ENCODE measurements at regions not wholly inside any gene's neighbourhood (a gene's known extent, or its start where the extent isn't known, plus 50 kb on each side); places are given as distances from the start of the nearest gene placed in this dataset.

DNA sequence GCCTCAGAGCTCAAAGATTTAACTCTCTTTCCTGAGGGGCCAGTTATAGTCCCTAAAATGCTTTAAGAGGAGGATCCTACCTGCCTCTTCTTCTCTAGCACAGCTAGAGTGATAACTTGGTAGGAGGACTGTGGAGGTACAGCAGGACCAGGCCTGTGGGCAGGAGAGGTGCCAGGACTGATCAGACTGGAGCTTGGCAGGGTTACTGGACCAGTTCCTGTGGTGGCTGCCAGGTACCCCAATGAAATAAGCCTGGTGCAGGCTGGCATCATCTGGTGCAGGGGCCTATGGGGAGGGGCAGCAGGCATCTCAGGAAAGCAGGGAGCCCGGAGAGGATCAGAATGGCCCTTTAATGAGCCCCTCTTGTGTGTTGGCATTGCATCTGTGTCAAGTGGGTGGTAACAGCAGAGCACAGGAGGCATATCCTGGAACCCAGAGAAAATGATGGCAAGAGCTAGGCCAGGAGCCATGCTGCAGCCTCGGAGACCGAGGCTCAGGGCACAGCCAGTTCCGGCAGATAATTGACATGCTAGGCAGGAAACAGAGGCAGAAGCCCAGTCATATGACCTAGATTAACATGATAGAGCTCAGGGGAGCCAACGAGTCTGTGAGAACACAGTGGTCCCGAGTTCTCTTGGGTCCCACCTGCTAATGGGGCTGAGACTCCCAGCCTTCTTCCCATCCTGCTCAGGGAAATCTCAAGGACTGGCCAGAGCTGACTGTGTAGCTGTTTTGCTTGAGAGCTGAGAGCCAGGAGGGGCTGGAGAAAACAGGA is 187.5 kb upstream of the ZBED5 start:
- DNase-seq (ENCODE audit: low read depth): no peak

DNA sequence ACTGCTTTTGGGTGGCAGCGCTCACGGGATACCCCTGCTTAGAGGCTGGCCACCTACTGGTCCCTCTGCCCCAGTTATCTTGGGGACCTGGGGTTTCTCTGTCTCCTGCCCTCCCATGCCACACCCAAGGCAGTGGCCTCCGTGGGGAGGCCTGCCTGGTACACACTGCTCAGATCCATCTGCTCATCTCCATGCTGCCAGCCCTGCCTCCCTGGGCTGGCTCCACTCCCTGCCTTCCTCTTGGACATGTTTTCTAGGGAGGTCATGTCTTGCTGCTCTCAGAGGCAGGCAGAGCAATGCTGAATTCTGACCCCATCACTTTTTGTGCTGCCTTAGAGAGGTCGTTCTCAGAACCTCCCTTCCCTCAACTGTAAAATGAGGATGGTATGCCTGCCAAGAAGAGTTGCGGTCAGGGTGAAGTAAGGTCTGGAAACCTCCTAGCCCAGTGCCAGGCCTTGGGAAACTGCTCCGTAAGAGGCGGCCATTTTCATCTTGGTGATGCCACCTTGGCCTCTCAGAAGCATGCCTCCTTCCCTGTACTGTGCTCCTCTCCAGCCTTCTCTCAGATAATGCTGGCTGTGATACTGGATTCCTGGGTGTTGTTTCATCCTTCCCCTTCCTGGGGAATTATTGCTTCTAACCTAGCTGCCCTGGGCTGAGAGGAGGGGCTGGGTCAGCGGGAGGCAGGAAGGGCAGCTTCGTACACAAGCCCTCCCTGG is 186.4 kb upstream of the ZBED5 start:
- DNase-seq (ENCODE audit: low read depth): no peak

DNA sequence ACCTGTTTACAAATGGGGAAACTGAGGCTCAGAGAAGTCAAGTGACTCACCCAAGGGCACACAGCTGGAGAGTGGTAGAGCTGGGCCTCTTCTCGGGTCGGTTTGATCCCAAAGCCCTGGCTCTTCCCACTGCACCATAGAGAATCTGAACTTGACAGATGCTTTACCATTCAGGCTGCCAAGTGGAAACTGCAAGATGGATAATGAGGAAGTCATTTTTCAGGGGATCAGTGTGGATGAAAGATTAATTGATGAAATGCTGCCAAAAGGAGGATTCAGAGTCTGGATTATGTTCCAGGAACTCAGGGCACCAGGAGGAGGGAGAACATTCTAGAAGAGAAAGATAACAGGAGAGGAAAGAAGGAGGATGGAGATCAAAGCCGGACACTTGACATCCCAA is 185.9 kb upstream of the ZBED5 start:
- DNase-seq (ENCODE audit: low read depth): no peak

DNA sequence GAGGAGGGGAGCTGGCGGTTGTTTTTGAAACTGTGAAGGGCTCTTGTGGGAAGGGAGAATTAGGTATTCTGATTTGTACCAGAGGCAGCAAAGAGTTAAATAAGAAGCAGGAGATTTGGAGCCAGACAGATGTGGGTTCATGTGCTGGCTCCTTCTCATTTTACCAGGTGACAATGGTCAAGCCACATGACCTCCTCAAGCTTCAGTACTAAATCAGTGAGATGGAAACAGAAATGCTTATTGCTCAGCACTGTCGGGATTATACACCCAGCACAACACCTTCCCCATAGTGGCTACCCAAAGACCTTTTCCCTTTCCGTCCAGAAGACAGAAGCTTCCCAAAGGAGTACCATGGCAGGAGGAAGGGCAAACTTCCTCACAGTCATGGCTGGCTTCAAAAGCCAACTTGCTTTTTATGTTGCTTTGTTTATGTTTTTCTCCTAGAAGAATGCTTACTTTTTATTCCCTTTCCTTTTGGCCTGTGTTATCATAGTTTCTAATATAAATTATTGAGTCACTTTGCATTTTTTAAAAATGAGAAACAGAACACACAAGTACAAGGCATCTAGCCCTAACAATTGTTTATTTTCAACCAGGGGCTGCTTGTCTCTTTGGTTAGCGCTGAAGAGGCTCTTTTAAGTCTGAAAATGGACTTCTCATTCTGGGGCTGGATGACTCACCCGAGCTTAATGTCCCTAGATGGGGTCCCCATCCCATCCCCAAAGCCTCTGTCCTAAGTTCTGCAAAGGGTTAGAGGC is 181.5 kb upstream of the ZBED5 start:
- no peak for DNase-seq (ENCODE audit: low read depth)

DNA sequence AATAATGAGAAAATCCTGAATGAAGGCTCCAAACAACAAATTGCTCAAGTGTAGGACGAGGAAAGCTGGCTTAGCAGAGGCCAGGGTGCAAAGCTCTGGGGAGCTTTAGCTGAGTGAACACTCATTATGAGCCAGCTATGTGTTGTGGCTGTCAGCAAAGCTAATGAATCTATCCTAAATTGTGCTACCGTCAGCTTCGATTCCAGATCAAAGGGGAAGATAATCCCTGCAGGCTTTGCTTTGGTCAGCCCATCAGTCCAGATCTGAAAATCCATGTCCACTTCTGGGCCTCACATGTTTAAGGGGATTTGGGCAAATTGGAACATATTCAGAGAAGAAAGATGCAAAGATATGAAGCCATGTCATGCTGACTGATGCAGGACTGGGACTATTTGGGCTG is 180.9 kb upstream of the ZBED5 start:
- no peak for DNase-seq (ENCODE audit: low read depth)

DNA sequence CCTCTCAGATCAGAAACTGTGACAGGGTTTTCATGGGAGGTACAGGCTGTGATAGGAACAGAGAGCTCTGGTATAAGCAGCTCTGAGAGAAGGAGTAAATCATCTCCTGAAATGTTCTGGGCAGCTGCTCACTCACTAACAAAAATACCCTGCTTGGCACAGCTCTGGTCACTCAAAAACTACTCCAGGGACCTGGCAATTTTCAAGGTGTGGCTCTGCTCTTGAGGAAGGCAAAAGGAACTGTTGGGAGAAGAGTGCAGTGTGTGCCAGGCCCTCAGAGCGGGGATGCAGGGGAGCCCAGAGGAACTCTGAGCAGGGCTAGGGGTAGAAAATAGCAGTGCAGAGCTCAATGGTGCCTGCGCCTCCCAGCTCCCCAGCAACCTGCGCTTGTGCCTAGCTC is 180.5 kb upstream of the ZBED5 start:
- DNase-seq (ENCODE audit: low read depth): peak; percentile 30

DNA sequence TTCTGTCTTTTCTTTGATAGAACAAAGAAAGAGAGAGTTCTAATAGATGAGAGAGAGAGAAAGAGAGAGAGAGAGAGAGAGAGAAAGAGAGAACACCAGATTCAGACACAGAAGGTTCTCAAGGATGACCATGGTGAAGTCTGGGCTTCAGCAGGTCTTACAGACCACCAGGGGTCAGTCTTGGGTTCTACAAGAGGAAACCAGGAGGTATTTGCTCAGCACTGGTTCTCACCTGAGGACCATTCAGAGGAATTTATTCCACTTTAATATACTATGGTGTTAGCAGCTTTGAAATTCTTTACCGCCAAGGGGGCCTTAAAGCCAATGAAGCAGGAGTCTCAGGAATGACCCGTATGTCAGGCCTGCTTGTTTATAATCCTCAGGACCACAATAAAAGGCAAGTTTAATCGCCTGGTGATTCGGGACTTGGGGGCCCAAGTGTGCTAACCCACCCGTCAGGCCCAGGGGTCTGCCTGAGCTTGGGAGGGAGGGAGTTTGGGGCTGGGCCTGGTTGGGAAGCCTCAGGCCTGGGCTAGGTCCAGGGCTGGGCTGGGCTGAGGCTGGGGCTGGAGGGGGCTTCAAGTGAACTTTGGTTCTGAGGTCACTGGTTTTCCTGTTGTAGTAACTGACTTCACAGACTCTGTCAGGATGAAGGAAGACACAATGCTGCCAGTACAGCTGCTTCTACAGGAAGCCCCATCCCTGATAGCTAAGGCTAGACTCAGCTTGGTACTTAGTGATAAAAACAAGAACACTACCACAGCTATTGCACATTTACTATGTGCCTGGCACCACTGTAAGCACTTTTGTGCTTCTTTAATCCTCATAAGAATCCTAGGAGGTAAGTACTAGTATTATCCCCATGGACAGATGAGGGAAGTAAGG is 179.2 kb upstream of the ZBED5 start:
- DNase-seq (ENCODE audit: low read depth): peak; percentile 67

DNA sequence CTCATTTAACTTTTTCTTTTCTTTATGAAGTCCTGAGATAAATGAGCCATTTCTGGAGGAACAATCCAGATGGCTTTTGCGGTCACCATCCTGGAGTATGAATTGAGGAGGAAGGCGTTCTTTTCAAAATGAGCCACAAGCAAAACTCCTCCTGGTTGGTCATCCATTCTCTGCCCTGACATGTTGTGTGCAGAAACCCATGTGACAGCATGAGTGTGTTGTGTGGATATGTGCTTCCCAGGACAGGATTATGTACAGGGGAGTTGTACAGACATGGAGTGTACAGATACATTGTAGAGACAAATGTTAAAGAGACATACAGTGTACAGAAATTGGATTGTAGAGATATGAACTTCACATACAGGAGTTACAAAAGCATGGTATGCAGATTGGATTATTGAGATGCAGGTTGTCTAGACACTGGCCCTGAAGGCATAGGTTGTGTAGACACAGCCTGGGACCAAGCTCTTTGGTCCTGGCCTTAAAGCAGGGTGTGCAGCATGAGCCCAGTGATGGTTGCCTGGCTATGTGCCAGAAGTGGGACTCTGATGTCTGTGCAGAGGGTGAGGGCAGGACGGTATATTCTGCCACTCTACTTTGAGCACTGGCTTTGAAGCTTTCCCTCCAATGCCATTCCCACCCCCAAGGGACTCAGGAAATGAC is 178.5 kb upstream of the ZBED5 start:
- no peak for DNase-seq (ENCODE audit: low read depth)

DNA sequence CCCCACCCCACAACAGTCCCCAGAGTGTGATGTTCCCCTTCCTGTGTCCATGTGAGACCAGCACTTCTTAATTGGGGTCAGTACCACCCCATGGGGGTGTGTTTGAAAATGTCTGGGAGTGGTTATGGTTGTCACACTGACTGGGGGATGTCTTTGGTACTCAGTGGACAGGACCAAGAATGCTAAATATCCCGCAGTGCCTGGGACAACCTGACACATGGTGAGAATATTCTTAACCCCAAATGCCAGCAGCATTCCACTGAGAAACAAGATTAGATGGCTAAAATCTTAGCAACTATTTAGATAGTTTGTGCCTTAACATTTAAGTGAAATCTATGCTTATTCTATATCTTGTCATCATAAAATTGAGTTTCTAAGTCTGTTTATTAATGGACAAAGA is 177.5 kb upstream of the ZBED5 start:
- peak; percentile 46 for DNase-seq (ENCODE audit: low read depth)

DNA sequence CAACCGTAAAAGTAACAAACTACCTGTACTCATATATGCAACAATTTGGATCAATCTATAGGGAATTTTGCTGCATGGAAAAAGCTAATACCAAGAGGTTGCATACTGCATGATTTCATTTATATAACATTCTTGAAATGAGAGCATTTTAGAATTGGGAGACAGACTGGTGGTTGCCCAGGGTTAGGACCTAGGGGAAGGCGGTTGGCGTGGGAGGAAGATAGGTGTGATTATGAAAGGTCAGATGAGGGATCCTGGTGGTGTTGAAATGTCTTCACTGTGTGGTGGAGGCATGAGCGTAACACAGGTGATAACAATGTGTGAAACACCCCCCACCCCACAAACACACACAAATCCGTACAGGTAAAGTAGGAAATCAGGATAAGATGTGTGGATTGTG is 176.6 kb upstream of the ZBED5 start:
- DNase-seq (ENCODE audit: low read depth): no peak

DNA sequence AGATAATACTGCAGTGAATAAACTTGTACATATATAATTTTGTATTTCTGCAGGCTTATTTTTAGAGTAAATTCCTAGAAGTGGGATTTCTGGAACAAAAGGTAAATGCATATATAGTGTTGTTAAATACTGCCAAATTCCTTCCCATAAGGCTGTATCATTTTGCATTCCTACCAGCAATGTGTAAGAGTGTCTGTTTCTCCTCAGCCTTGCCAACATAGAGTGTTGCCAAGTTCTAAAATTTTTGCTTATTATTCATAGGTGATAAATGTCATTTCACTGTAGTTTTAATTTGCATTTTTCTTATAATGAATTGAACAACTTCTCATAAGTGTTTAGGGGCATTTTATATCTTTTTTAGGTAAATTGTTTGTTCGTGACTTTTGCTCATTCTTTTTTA is 174.2 kb upstream of the ZBED5 start:
- no peak for DNase-seq (ENCODE audit: low read depth)

DNA sequence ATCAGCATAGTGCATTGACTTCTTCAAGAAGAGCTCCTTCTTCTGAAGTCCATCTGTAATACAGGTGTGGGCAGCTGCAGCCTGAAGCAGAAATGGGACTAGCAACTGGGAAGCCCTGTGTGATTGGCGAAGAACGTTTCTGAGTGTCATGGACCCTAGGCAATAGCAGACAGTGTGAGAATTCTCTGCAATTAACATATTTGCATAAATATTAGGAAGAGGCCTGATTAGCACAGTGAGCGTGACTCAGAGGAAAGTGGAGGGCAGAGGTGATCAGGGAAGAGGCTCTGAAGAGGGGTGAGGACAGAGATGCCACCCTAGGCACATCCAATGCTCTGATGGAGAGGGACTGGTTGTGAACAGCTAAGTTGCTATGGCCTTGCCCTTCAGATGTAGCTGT is 171.2 kb upstream of the ZBED5 start:
- DNase-seq (ENCODE audit: low read depth): no peak

DNA sequence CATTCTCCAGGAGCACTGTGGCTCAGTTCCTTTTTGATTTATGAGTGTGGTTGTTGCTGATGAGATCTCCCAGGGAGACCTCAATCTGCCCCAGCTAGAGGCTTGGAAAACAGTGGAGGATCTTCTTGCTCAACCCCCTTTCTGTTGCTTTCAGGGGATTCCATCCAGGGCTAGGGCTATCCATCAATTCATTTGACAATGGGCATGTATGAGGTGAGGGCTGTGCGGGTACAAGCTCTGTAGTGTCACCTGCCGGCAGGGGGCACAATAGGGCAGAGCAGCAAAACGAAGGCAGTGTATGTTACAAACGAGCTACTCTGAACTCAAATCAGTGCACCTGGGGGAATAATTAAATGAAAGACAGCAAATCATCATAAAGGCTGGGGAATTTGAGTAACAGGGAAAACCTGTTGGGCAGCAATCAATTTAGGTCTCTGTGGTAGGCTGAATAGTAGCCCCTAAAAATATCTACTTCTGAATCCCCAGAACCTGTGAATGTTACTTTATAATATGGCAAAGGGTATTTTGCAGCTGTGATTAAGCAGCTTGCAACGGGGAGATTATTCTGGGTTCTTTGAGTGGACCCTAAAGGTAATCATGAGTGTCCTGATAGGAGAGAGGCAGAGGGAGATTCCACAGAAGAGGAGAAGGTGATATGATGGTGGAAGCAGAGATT is 170.3 kb upstream of the ZBED5 start:
- DNase-seq (ENCODE audit: low read depth): peak; percentile 64

DNA sequence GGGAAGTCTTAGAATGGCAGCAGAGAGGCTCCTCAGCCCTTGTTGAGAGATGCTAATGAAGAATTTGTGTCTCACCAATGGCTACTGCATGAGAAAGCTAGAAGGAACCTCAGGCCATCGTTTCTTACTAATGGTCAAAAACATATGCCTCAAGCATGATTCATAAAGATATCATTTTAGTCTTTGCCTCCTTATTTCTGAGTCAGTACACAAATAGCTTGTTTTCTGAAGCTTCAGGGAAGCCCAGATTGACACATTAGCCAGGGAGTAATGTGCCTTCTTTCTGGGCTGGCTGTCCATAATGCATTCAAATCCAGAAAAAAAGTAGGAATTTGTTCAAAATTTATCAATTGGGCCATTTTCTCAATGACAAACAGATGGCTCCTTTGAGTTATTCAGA is 169.4 kb upstream of the ZBED5 start:
- peak; percentile 31 for DNase-seq (ENCODE audit: low read depth)

DNA sequence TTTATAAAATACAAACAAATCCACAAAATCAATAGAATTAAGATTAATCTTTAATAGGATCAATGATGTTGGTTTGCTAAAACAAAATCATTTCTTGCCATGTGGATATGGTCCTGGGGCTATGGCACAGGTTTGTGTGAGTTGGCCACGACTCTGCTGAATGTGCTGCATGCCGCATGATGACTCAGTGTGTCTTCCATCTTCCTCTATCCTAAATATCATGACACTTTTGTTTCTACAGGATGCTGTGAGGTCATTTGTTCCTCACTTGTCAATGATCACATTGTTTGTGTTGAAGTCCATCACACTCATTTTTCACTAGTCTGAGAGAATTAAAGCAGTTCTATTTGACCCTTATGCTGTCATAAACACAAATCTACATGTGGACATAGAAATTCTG is 167.2 kb upstream of the ZBED5 start:
- no peak for DNase-seq (ENCODE audit: low read depth)

DNA sequence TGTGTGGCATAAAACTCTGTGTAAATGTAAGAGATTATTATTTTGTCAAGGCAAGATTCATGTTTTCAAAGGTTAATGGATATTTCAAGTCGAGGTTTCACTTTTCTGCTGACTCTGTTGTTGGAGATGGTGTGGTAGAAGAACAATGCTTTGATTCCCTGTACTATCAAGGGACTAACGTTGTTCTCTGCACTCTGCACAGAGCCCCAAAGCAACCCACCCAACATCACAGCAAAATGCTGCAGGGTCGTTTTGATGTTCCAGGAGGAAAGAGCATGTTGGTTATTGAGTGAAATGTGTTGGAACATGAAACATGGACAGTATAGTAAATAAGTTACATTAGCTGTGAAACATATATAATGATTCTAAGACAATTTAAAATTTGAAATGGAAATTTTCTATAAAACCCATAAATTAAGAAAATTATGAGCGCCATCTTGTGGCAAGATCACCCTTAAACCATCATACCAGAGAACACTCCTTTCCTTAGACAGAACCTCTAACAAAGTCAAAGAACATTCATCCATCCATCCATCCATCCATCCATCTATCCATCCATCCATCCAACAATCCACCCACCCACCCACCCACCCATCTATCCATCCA is 164.4 kb upstream of the ZBED5 start:
- DNase-seq (ENCODE audit: low read depth): peak; percentile 31

DNA sequence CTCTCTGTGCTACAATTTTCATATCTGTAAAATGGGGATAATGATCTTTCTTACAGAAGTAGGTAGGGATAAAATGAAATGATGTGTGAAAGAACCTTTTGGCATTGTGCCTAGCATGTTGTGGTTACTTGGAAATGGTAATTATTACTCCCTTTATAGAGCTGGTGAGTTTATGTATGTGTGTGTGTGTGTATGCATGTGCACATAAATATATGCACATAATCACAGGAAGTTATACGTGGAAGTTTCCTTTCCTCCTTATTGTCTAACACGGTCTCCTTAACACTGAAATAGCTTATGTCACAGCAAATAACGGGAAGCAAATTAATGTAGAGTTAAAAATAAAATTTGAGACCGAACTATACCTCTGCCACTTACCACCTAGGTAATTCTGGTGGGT is 163.7 kb upstream of the ZBED5 start:
- no peak for DNase-seq (ENCODE audit: low read depth)

DNA sequence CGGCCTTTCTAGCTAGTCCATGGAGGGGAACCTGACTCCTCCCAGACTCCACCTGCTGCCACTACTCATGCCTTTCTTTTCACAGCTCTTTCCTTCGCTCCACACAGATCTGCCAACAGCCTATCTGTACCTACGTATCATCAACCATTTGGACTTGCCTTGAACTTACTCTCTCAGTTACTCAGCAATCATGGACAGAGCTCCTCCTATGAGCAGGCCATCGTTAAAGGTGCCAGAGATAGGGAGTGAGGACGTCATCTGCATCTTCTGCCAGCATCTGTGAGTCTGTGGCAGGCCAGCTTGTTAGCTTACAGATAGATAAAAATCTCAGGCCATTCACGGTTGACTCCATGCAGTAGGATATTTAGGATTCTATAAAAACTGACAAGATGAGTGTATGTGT is 162.9 kb upstream of the ZBED5 start:
- DNase-seq (ENCODE audit: low read depth): peak; percentile 16

DNA sequence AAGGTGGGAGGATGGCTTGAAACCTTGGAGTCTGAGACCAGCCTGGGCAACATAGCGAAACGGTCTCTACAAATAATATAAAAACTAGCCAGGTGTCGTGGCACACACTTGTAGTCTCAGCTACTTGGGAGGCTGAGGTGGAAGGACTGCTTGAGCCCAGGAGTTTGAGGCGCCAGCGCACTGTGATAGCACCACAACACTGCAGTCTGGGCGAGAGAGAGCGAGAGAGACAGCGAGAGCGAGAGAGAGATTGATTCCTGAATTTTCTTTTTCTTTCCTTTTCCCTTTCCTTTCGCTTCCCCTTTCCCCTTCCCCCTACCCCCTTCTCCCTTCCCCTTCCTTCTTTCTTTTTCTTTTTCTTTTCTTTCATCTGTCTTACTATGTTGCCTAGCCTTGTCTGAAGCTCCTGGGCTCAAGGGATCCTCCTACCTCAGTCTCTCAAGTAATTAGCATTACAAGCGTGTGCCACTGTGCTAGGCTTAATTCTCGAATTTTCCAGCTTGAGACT is 162.4 kb upstream of the ZBED5 start:
- DNase-seq (ENCODE audit: low read depth): no peak

DNA sequence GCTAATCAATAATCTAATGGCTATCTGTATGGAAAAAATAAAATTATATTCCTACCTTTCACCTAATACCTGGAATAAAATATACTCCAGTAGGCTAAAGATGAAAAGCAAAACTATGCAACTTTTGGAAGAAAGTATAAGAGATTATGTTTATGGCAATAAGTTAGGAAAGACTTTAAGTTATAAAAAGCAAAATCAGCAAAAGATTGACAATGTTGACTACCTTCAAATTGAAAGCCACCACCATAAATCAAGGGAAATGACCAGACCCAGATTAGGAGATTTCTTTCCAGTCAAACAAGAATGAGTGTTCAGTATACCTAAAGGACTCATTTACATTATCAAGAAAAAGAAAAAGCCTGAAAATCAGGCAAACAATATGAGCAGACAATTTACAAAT is 159.1 kb upstream of the ZBED5 start:
- DNase-seq (ENCODE audit: low read depth): no peak
